ENCODE measurements at regions not wholly inside any gene's neighbourhood (a gene's known extent, or its start where the extent isn't known, plus 50 kb on each side); places are given as distances from the start of the nearest gene placed in this dataset.

- Mint-ChIP-seq H3K36me3 (no peaks in the 10 kb centered on the region), H3K27me3 (peaks cover 8% of the 10 kb centered on the region), H3K4me1 (ENCODE audit: low read depth) (no peaks in the 10 kb centered on the region), H3K27ac (no peak overlapping the region), H3K9me3 (ENCODE audit: low read depth) (no peaks in the 10 kb centered on the region), H3K4me3 (no peak overlapping the region)
Observed at GRCh38 chr16:80198311-80199299, 342.2 kb upstream of the DYNLRB2 start.

GRCh38 chr16:80197741-80198201 lies 343.0 kb upstream of the DYNLRB2 start:
- H3K27me3 Mint-ChIP-seq, result peaks cover 6% of the 10 kb centered on the region
- no peaks in the 10 kb centered on the region for H3K9me3 Mint-ChIP-seq (ENCODE audit: low read depth)
- no peaks in the 10 kb centered on the region for H3K36me3 Mint-ChIP-seq
- no peak overlapping the region for H3K4me3 Mint-ChIP-seq
- no peaks in the 10 kb centered on the region for H3K4me1 Mint-ChIP-seq (ENCODE audit: low read depth)
- no peak overlapping the region for H3K27ac Mint-ChIP-seq

- H3K27ac Mint-ChIP-seq, result no peak overlapping the region
- H3K9me3 Mint-ChIP-seq (ENCODE audit: low read depth), result no peaks in the 10 kb centered on the region
- no peaks in the 10 kb centered on the region for H3K36me3 Mint-ChIP-seq
- H3K27me3 Mint-ChIP-seq, result peaks cover 3% of the 10 kb centered on the region
- H3K4me3 Mint-ChIP-seq, result no peak overlapping the region
- no peaks in the 10 kb centered on the region for H3K4me1 Mint-ChIP-seq (ENCODE audit: low read depth)
Observed at GRCh38 chr16:80191928-80192327, 348.9 kb upstream of the DYNLRB2 start.

GRCh38 chr16:80189476-80190175 lies 351.2 kb upstream of the DYNLRB2 start:
- Mint-ChIP-seq H3K4me1 (ENCODE audit: low read depth) (no peaks in the 10 kb centered on the region), H3K4me3 (no peak overlapping the region), H3K9me3 (ENCODE audit: low read depth) (no peaks in the 10 kb centered on the region), H3K27ac (no peak overlapping the region), H3K27me3 (peaks cover 1% of the 10 kb centered on the region), H3K36me3 (no peaks in the 10 kb centered on the region)

GRCh38 chr16:80176114-80176513 lies 364.7 kb upstream of the DYNLRB2 start:
- no peak overlapping the region for H3K27ac Mint-ChIP-seq
- no peaks in the 10 kb centered on the region for H3K4me1 Mint-ChIP-seq (ENCODE audit: low read depth)
- H3K27me3 Mint-ChIP-seq, result peaks cover 3% of the 10 kb centered on the region
- H3K4me3 Mint-ChIP-seq, result no peak overlapping the region
- H3K36me3 Mint-ChIP-seq, result no peaks in the 10 kb centered on the region
- H3K9me3 Mint-ChIP-seq (ENCODE audit: low read depth), result no peaks in the 10 kb centered on the region

- Mint-ChIP-seq H3K9me3 (ENCODE audit: low read depth) (no peaks in the 10 kb centered on the region), H3K4me1 (ENCODE audit: low read depth) (no peaks in the 10 kb centered on the region), H3K36me3 (no peaks in the 10 kb centered on the region), H3K27ac (no peak overlapping the region), H3K4me3 (no peak overlapping the region), H3K27me3 (peaks cover 3% of the 10 kb centered on the region)
Observed at GRCh38 chr16:80175011-80175410, 365.8 kb upstream of the DYNLRB2 start.

- Mint-ChIP-seq H3K36me3 (no peaks in the 10 kb centered on the region), H3K27me3 (peaks cover 3% of the 10 kb centered on the region), H3K4me1 (ENCODE audit: low read depth) (no peaks in the 10 kb centered on the region), H3K9me3 (ENCODE audit: low read depth) (no peaks in the 10 kb centered on the region), H3K4me3 (no peak overlapping the region), H3K27ac (no peak overlapping the region)
Observed at GRCh38 chr16:80174416-80174815, 366.4 kb upstream of the DYNLRB2 start.

GRCh38 chr16:80171746-80172145 lies 369.0 kb upstream of the DYNLRB2 start:
- H3K36me3 Mint-ChIP-seq, result no peaks in the 10 kb centered on the region
- no peaks in the 10 kb centered on the region for H3K27me3 Mint-ChIP-seq
- H3K9me3 Mint-ChIP-seq (ENCODE audit: low read depth), result no peaks in the 10 kb centered on the region
- no peaks in the 10 kb centered on the region for H3K4me1 Mint-ChIP-seq (ENCODE audit: low read depth)
- no peak overlapping the region for H3K4me3 Mint-ChIP-seq
- no peak overlapping the region for H3K27ac Mint-ChIP-seq

GRCh38 chr16:80171199-80171598 lies 369.6 kb upstream of the DYNLRB2 start:
- Mint-ChIP-seq H3K27ac (no peak overlapping the region), H3K36me3 (no peaks in the 10 kb centered on the region), H3K4me3 (no peak overlapping the region), H3K9me3 (ENCODE audit: low read depth) (no peaks in the 10 kb centered on the region), H3K27me3 (no peaks in the 10 kb centered on the region), H3K4me1 (ENCODE audit: low read depth) (no peaks in the 10 kb centered on the region)

- Mint-ChIP-seq H3K27ac (no peak overlapping the region), H3K4me3 (no peak overlapping the region), H3K4me1 (ENCODE audit: low read depth) (no peaks in the 10 kb centered on the region), H3K9me3 (ENCODE audit: low read depth) (no peaks in the 10 kb centered on the region), H3K27me3 (no peaks in the 10 kb centered on the region), H3K36me3 (no peaks in the 10 kb centered on the region)
Observed at GRCh38 chr16:80167657-80168390, 373.0 kb upstream of the DYNLRB2 start.

- Mint-ChIP-seq H3K27ac (no peak overlapping the region), H3K4me3 (no peak overlapping the region)
Observed at GRCh38 chr16:80166082-80166481, 374.7 kb upstream of the DYNLRB2 start.

GRCh38 chr16:80164966-80165550 lies 375.7 kb upstream of the DYNLRB2 start:
- no peaks in the 10 kb centered on the region for H3K36me3 Mint-ChIP-seq
- no peaks in the 10 kb centered on the region for H3K4me1 Mint-ChIP-seq (ENCODE audit: low read depth)
- H3K27ac Mint-ChIP-seq, result no peak overlapping the region
- H3K4me3 Mint-ChIP-seq, result no peak overlapping the region
- no peaks in the 10 kb centered on the region for H3K9me3 Mint-ChIP-seq (ENCODE audit: low read depth)
- peaks cover 2% of the 10 kb centered on the region for H3K27me3 Mint-ChIP-seq

More at GRCh38 chr16:80166082-80166481, 374.7 kb upstream of the DYNLRB2 start:
- Mint-ChIP-seq H3K27me3 (peaks cover 1% of the 10 kb centered on the region), H3K4me1 (ENCODE audit: low read depth) (no peaks in the 10 kb centered on the region), H3K36me3 (no peaks in the 10 kb centered on the region), H3K9me3 (ENCODE audit: low read depth) (no peaks in the 10 kb centered on the region)

GRCh38 chr16:80163339-80163738 lies 377.5 kb upstream of the DYNLRB2 start:
- Mint-ChIP-seq H3K36me3 (no peaks in the 10 kb centered on the region), H3K27ac (no peak overlapping the region), H3K4me1 (ENCODE audit: low read depth) (no peaks in the 10 kb centered on the region), H3K9me3 (ENCODE audit: low read depth) (no peaks in the 10 kb centered on the region), H3K27me3 (peaks cover 2% of the 10 kb centered on the region), H3K4me3 (no peak overlapping the region)
